ENCODE measurements at regions not wholly inside any gene's neighbourhood (a gene's known extent, or its start where the extent isn't known, plus 50 kb on each side); places are given as distances from the start of the nearest gene placed in this dataset.

- no peaks in the 10 kb centered on the region for H4K20me1 ChIP-seq (ENCODE audit: insufficient read depth, low read length)
- no peak for TF ChIP-seq CTCF (IDR thresholded peaks at IDR 0.05; ENCODE audit: extremely low read depth, low read depth, low read length)
- no peak overlapping the region for H3K27ac ChIP-seq (ENCODE audit: low read depth, low read length)
Observed at GRCh38 chr5:14077501-14077900, 65.6 kb upstream of the TRIO start.

GRCh38 chr5:14076561-14076960, 66.6 kb upstream of the TRIO start:
- H3K79me2 ChIP-seq (ENCODE audit: insufficient read depth, low read length) = no peaks in the 10 kb centered on the region
- H3K27me3 ChIP-seq (ENCODE audit: insufficient read depth, low read length) = no peaks in the 10 kb centered on the region
- H3K9me3 ChIP-seq (ENCODE audit: low read depth, low read length) = no peaks in the 10 kb centered on the region
- H3K36me3 ChIP-seq (ENCODE audit: insufficient read depth, low read length) = no peaks in the 10 kb centered on the region
- no peak overlapping the region for H3K4me3 ChIP-seq (ENCODE audit: insufficient read depth, low read length)
- no peaks in the 10 kb centered on the region for H3K4me1 ChIP-seq (ENCODE audit: insufficient read depth, low read length)
- no peak overlapping the region for H3K27ac ChIP-seq (ENCODE audit: low read depth, low read length)
- no peak overlapping the region for H3K4me2 ChIP-seq (ENCODE audit: insufficient read depth, low read length)
- H4K20me1 ChIP-seq (ENCODE audit: insufficient read depth, low read length) = no peaks in the 10 kb centered on the region
- TF ChIP-seq CTCF (IDR thresholded peaks at IDR 0.05; ENCODE audit: extremely low read depth, low read depth, low read length) = no peak
- no peak overlapping the region for H2AFZ ChIP-seq (ENCODE audit: low read length)
- DNase-seq (ENCODE audit: insufficient read length, low spot score, missing footprints) = no peak

More at GRCh38 chr5:14077501-14077900, 65.6 kb upstream of the TRIO start:
- H3K27me3 ChIP-seq (ENCODE audit: insufficient read depth, low read length) = no peaks in the 10 kb centered on the region
- H3K4me3 ChIP-seq (ENCODE audit: insufficient read depth, low read length) = no peak overlapping the region
- no peaks in the 10 kb centered on the region for H3K9me3 ChIP-seq (ENCODE audit: low read depth, low read length)
- H3K4me1 ChIP-seq (ENCODE audit: insufficient read depth, low read length) = no peaks in the 10 kb centered on the region
- H3K79me2 ChIP-seq (ENCODE audit: insufficient read depth, low read length) = no peaks in the 10 kb centered on the region
- H2AFZ ChIP-seq (ENCODE audit: low read length) = no peak overlapping the region
- no peak overlapping the region for H3K4me2 ChIP-seq (ENCODE audit: insufficient read depth, low read length)
- H3K36me3 ChIP-seq (ENCODE audit: insufficient read depth, low read length) = no peaks in the 10 kb centered on the region
- no peak for DNase-seq (ENCODE audit: insufficient read length, low spot score, missing footprints)

GRCh38 chr5:14075937-14076336, 67.2 kb upstream of the TRIO start:
- Histone ChIP-seq H4K20me1 (ENCODE audit: insufficient read depth, low read length) (no peaks in the 10 kb centered on the region), H2AFZ (ENCODE audit: low read length) (no peak overlapping the region), H3K79me2 (ENCODE audit: insufficient read depth, low read length) (no peaks in the 10 kb centered on the region), H3K27me3 (ENCODE audit: insufficient read depth, low read length) (no peaks in the 10 kb centered on the region), H3K4me3 (ENCODE audit: insufficient read depth, low read length) (no peak overlapping the region), H3K4me1 (ENCODE audit: insufficient read depth, low read length) (no peaks in the 10 kb centered on the region), H3K9me3 (ENCODE audit: low read depth, low read length) (no peaks in the 10 kb centered on the region), H3K27ac (ENCODE audit: low read depth, low read length) (no peak overlapping the region), H3K4me2 (ENCODE audit: insufficient read depth, low read length) (no peak overlapping the region), H3K36me3 (ENCODE audit: insufficient read depth, low read length) (no peaks in the 10 kb centered on the region)
- no peak for TF ChIP-seq CTCF (IDR thresholded peaks at IDR 0.05; ENCODE audit: extremely low read depth, low read depth, low read length)
- DNase-seq (ENCODE audit: insufficient read length, low spot score, missing footprints) = no peak

- Histone ChIP-seq H4K20me1 (ENCODE audit: insufficient read depth, low read length) (no peaks in the 10 kb centered on the region), H3K79me2 (ENCODE audit: insufficient read depth, low read length) (no peaks in the 10 kb centered on the region), H2AFZ (ENCODE audit: low read length) (no peak overlapping the region), H3K9me3 (ENCODE audit: low read depth, low read length) (no peaks in the 10 kb centered on the region), H3K27me3 (ENCODE audit: insufficient read depth, low read length) (no peaks in the 10 kb centered on the region), H3K36me3 (ENCODE audit: insufficient read depth, low read length) (no peaks in the 10 kb centered on the region), H3K4me2 (ENCODE audit: insufficient read depth, low read length) (no peak overlapping the region), H3K27ac (ENCODE audit: low read depth, low read length) (no peak overlapping the region), H3K4me1 (ENCODE audit: insufficient read depth, low read length) (no peaks in the 10 kb centered on the region), H3K4me3 (ENCODE audit: insufficient read depth, low read length) (no peak overlapping the region)
- DNase-seq (ENCODE audit: insufficient read length, low spot score, missing footprints) = no peak
- TF ChIP-seq CTCF (IDR thresholded peaks at IDR 0.05; ENCODE audit: extremely low read depth, low read depth, low read length) = no peak
Observed at GRCh38 chr5:14071433-14071832, 71.7 kb upstream of the TRIO start.
